ENCODE measurements at regions not wholly inside any gene's neighbourhood (a gene's known extent, or its start where the extent isn't known, plus 50 kb on each side); places are given as distances from the start of the nearest gene placed in this dataset.

GRCh38 chrX:118252967-118253366 lies 92.9 kb upstream of the WDR44 start:
- Histone ChIP-seq H3K4me1 (ENCODE audit: insufficient read depth) (no peaks in the 10 kb centered on the region), H3K4me3 (no peak overlapping the region), H3K36me3 (no peaks in the 10 kb centered on the region), H3K27ac (no peak overlapping the region), H3K27me3 (no peaks in the 10 kb centered on the region), H3K9me3 (no peaks in the 10 kb centered on the region)
- intact Hi-C loops (cut with DNase I): no loop called here
- DNase-seq: no peak
- TF ChIP-seq EP300 (IDR thresholded peaks at IDR 0.05) (no peak), POLR2A (IDR thresholded peaks at IDR 0.05) (no peak), CTCF (IDR thresholded peaks at IDR 0.05) (no peak)
- WGBS, 3 donors: 75 to 98% (median 91%) methylated on average over 2 of the region's 2 CpGs

DNA sequence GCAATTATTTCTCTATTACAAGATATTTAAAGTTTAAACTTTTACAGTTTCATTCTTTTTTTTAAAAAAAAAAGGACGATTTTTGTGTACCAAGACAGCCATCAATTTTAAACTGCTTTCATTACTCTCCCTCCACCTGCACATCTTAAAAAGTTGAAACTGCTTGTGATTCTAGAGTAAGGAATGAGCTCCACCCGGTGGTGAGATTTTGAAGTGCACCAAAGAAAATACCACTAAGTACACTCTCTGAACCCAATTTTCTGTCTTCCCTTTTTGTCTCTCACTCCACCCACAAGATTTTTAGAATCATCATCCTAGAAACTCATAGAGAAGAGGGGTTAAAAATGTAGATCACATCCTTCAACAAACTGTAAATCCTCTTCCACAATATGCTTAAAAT lies 91.3 kb upstream of the WDR44 start:
- Histone ChIP-seq H3K36me3 (no peaks in the 10 kb centered on the region), H3K4me3 (no peak overlapping the region), H3K4me1 (ENCODE audit: insufficient read depth) (no peaks in the 10 kb centered on the region), H3K27ac (no peak overlapping the region), H3K9me3 (no peaks in the 10 kb centered on the region), H3K27me3 (no peaks in the 10 kb centered on the region)
- peak; percentile 21 to 41 (median 39) for TF ChIP-seq CTCF (IDR thresholded peaks at IDR 0.05)
- no peak for TF ChIP-seq EP300 (IDR thresholded peaks at IDR 0.05)
- no peak for TF ChIP-seq POLR2A (IDR thresholded peaks at IDR 0.05)
- WGBS, 3 donors: 0 to 3% (median 0%) methylated on average over 2 of the region's 2 CpGs
- intact Hi-C loops (cut with DNase I): no loop called here
- DNase-seq: peak in 3 of 5 donors; percentile 18 to 60 (median 50)

GRCh38 chrX:118255921-118256320 lies 90.0 kb upstream of the WDR44 start:
- Histone ChIP-seq H3K27ac (no peak overlapping the region), H3K27me3 (no peaks in the 10 kb centered on the region), H3K4me3 (no peak overlapping the region), H3K4me1 (ENCODE audit: insufficient read depth) (no peaks in the 10 kb centered on the region), H3K9me3 (no peaks in the 10 kb centered on the region), H3K36me3 (no peaks in the 10 kb centered on the region)
- TF ChIP-seq POLR2A (IDR thresholded peaks at IDR 0.05) (no peak), CTCF (IDR thresholded peaks at IDR 0.05) (no peak), EP300 (IDR thresholded peaks at IDR 0.05) (no peak)
- no peak for DNase-seq
- intact Hi-C loops (cut with DNase I): no loop called here

- DNase-seq: no peak
- Histone ChIP-seq H3K27me3 (no peaks in the 10 kb centered on the region), H3K4me3 (no peak overlapping the region), H3K4me1 (ENCODE audit: insufficient read depth) (no peaks in the 10 kb centered on the region), H3K27ac (no peak overlapping the region), H3K36me3 (no peaks in the 10 kb centered on the region), H3K9me3 (no peaks in the 10 kb centered on the region)
- intact Hi-C loops (cut with DNase I): no loop called here
- 62 to 68% (median 67%) methylated on average over 4 of the region's 4 CpGs for WGBS, 3 donors
- no peak for TF ChIP-seq EP300 (IDR thresholded peaks at IDR 0.05)
- no peak for TF ChIP-seq CTCF (IDR thresholded peaks at IDR 0.05)
- no peak for TF ChIP-seq POLR2A (IDR thresholded peaks at IDR 0.05)
Measured at GRCh38 chrX:118257781-118258180, 88.1 kb upstream of the WDR44 start.

DNA sequence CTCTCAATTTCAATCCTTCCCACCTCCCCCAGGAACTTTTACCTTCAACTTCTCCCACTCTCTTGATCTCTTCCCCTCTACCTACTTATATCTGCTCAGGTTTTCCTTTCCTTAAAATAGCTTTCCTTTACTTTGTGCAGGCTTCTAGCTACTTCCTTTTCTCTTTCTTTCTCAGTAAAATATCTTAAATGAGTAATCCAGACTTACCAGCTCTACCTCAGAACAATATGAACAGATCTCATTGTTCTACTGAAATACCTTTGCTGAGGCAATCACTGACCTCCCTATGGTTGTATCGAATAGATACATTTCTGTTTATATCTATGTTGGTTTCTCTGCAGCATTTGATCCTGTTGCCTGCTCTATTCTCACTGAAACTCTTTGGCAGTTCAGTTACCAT lies 86.7 kb upstream of the WDR44 start:
- Histone ChIP-seq H3K4me3 (no peak overlapping the region), H3K27me3 (no peaks in the 10 kb centered on the region), H3K4me1 (ENCODE audit: insufficient read depth) (no peaks in the 10 kb centered on the region), H3K9me3 (no peaks in the 10 kb centered on the region), H3K27ac (no peak overlapping the region), H3K36me3 (no peaks in the 10 kb centered on the region)
- intact Hi-C loops (cut with DNase I): no loop called here
- DNase-seq: no peak
- TF ChIP-seq EP300 (IDR thresholded peaks at IDR 0.05) (no peak), CTCF (IDR thresholded peaks at IDR 0.05) (no peak), POLR2A (IDR thresholded peaks at IDR 0.05) (no peak)
- 75 to 89% (median 86%) methylated on average over 1 of the region's 1 CpG for whole genome bisulfite sequencing, 3 donors

Data from ovary (tissue), 7 donors.